ENCODE measurements at regions not wholly inside any gene's neighbourhood (a gene's known extent, or its start where the extent isn't known, plus 50 kb on each side); places are given as distances from the start of the nearest gene placed in this dataset.
"Not testable (repeated sequence)": the region's sequence is repeated elsewhere in the genome, so short reads cannot be mapped to it uniquely, and the experiment has no call there.

DNA sequence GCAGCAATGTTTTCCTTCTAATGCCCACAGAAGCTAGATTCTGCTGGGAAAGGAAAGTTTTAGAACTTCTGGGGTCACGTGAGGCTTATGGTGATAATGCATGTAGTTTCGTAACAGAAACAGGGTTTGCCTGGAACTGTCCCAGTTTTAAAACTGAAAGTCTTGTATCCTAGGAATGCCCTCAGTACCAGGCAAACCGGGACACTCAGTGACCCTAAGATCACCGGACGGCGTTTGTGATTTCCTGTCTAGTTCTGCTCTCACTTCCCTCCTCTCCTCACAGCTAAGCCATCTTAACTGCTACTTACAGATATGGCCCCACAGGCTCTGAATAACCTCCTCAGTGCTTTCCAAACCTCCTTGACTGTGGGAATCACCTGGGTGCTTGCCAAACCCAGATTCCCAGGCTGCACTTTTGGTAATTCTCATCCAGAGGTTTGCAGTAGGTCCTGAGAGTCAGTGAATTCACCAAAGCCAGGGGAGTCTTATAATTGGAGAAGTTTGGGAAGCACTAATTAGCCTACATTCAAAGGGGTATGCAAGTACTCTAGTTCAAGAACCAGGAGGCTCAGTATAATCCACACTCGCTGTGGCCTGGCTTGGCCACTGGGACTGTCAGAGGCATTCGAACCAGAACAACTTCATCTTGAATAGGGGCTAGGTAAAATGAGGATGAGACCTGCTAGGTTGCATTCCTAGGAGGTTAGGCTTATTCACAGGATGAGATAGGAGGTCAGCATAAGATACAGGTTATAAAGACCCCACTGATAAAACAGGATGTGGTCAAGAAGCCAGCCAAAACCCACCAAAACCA is 231.6 kb upstream of the MYLIP start:
- no peak for DNase-seq

DNA sequence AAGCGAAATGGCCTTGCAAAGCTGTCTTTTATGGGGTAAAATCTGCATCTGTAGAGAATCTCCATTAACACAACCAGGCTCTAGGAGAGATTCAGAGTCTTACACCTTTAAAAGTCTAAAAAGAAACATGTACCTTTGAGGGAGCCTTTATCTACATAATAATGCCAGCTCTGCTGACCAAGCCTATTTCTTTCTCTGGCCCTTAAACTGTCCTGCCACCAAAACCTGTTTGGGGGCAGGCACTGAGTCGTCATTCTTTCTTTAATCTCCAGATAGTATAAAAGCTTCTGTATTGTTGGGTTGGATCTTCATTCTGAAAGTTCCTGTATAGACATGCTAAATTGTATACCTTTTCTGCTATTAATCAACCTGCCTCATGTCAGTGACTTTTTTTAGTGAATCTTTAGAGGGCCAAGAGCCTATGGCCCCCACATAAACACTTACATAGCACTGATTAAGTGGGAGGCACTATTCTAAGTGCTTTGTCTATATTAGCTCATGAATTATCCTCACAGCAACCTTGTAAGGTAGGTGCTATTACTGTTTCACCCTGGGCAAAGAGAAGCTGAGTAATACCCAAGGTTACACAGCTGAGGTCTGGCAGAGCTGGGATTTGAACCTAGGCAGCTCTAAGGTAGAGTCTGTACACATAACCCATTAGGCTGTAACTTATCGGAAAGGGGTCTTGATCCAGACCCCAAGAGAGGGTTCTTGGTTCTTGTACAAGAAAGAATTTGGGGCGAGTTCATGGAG is 232.3 kb upstream of the DTNBP1 start:
- no peak for DNase-seq

DNA sequence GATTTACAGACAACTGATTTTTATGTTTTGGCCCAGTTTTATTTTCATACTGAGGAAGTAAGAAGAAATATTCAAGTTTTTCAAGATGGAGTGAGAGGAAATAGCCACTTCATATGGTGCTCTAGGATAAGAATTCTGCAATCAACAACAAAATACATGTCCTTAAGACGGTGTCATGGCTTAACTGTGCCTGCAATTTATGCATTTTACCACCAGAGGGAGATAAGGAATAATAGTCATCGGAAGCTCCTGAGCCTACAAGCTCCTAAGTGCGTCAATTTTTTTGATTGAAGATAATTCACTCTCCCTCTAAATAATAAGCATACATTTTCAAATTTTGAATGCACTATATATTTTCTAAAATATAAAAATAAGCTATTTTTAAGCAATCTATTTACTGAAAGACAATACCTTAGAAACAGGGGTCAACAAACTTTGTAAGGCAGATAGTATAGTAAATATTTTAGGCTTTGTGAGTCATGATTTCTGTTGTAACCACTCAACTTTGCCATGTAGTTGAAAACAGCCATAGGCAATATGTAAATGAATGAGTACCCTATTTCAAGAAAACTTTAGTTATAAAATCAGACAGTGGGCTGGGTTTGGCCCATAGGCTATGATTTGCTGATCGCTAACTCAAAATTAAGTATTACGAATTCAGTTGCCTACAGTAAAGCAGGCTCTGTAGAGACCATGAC is 230.9 kb upstream of the DTNBP1 start:
- DNase-seq, result no peak

DNA sequence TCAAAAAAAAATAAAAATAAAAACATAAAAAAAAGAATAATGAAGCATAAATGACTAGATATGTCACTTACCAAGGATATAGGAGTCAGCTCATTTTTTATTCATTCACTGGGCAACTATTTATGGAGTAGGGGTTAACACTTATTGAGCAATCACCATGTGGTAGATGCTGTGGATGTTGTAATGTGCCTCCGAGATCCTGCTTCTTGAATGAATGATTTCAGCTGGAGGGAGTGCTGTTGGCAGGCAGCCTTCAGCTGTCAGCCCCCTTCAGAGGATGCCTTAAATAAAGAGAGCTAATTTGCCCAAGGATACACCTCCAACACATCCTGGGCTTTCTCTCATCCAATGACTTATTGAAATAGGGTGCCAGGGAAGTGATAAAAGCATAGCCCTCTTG is 229.5 kb upstream of the DTNBP1 start:
- no peak for DNase-seq

DNA sequence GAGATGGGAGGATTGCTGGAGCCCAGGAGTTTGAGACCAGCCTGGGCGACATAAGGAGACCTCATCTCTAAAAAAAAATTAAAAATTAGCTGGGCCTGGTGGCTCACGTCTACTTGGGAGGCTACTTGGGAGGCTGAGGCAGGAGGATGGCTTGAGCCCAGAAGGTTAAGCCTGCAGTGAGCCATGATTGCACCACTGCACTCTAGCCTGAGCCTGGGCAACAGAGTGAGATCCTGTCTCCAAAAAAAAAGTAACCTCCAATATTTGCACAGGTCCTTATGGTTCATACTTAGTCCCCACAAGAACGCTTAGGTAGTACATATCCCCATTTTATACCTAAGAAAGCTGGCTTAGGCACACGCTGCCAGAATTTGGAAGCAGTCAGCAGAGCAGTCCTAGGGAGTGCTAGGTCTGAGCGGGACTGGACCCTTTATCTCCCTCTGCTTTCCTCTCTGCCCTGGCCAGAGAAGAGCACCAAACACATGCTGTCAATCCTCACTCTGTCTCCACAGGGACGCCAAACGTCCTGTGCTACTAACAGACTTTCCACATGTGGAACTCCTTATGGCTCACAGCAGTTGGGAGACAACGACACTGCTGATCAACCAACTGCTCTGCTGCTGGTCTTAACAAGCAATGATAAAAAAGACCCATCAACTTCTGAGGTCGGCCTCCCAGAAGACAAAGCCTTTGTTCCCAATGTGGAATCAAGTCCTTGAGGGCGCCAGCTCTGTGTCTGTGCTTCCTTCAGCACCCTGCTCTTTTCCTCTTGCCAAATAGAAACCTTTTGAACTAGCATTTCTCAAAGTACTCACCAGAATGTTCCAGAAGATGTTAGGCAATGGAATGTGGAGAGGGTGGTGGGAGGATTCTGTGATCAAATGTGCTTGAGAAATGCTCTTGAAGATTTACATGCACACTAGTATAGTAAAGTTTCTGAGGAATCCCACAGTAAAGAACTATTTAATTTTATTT is 226.3 kb upstream of the DTNBP1 start:
- no peak for DNase-seq

DNA sequence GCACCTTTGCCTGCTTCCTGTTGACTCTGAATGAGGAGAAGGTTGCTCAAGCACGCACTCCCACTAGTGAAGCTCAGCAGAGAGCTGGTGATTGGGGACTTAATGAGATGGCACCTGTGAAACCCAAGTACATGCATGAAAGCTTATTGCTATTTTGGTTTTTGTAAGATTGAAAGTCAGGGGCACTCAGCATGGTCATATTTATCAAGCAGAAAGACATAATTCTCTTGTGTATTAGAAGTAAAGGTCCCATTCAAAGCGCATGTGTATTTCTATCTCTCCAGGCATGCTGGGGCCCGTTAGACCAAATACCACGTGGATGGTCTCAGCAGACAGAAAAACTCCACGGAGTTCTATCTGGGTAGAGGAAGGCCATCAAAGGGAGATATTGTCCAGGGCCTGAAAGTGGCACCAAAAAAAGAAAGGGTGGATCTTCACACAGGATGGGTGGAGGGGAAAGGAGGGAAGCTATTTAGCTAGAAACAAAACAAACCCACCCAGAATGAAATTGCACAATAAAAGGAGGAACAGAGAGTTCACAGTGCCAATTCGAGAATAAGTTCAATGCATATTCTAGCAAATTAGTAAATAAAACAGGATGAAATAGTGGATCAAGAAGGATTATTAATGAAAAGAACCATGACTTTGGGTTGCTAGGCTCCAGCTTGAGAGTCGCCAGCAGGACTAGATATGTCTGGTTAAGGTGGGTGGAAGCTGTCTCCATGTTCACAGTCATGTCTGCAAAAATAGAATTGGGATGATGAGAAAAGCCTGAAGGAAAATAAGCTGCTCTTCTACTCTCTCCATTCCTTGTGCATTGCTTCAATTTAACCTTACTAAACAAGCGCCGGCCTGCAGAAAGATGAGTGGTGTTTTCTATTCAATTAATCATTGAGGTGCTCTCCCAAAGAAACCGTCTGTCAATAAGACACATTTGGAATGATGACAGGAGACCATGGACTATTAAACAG is 224.9 kb upstream of the DTNBP1 start:
- DNase-seq, result no peak

DNA sequence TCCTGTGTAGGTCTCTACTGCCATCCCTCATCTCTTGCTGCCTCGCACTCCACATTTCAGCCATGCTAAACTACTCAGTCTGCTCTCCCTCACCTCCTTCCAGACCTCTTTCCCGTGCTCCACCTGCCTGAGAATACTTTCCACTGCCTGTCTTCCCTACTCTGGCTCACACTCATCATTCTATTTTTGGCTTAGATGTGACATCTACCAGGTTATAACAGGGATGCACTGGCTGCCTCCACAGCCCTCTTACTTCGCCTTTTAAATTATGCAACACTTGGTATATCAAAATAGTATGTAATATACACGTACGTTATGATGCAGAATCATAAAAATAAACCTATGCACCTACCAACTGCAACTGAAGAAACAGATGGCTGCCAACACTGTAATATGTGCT is 222.8 kb upstream of the DTNBP1 start:
- no peak for DNase-seq

DNA sequence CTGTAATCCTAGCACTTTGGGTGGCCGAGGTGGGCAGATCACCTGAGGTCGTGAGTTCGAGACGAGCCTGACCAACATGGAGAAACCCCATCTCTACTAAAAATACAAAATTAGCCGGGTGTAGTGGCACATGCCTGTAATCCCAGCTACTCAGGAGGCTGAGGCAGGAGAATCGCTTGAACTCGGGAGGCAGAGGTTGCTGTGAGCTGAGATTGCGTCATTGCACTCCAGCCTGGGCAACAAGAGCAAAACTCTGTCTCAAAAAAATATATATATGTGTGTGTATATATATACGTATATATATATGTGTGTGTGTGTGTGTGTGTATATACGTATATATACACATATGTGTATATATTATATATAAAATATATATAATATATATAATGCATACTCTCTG is 220.8 kb upstream of the DTNBP1 start:
- not testable (repeated sequence) for DNase-seq

DNA sequence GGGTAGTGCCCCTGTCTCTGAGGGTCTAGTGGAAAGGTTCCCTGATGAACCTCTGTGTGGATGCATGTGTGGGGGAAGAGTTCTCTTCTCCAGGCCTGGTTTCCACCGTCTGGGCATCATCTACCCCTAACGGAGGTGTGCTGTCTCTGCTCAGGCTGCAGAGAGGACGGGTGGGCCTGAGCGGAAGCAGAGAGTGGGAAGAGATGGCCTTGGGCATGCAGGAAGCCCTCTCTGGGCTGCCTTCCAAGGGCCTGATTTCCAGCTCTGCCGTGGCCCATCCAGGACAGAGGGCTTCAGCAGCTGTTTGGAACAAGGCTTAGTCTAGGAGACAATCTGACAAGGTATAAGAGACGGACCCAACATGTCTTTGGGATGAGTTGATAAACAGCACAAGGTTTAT is 220.1 kb upstream of the DTNBP1 start:
- no peak for DNase-seq

DNA sequence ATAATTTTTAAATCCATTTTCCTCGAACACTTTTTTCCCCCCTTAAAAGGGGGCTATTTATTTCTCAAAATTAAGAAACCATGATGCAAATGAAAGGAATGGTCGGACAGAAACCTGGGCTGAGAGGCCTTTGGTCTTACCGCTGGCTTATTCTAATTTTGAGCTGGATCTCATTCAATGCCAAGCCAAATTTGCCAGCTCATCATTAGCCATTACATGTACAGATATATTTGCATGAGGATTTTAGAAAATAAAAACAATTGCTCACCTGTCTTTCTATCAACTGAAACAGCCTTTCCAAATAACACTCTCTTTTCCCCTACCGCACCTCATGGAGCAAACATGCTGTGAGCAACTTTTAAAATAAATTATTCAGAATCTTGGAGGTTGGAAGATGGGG is 219.5 kb upstream of the DTNBP1 start:
- no peak for DNase-seq

DNA sequence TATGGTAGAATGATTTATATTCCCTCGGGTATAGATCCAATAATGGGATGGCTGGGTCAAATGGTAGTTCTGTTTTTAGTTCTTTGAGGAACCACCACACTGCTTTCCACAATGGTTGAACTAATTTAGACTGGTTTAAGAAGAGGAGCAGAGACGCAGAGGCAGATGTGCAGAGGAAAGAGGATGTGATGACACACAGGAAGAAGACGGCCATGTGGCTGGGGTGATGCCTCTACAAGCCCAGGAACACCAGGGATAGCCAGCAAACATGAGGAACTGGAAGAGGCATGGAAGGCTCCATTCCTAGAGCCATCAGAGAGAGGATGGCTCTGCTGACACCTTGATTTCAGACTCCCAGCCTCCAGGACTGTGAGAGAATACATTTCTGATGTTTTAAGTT is 218.3 kb upstream of the DTNBP1 start:
- DNase-seq, result no peak

DNA sequence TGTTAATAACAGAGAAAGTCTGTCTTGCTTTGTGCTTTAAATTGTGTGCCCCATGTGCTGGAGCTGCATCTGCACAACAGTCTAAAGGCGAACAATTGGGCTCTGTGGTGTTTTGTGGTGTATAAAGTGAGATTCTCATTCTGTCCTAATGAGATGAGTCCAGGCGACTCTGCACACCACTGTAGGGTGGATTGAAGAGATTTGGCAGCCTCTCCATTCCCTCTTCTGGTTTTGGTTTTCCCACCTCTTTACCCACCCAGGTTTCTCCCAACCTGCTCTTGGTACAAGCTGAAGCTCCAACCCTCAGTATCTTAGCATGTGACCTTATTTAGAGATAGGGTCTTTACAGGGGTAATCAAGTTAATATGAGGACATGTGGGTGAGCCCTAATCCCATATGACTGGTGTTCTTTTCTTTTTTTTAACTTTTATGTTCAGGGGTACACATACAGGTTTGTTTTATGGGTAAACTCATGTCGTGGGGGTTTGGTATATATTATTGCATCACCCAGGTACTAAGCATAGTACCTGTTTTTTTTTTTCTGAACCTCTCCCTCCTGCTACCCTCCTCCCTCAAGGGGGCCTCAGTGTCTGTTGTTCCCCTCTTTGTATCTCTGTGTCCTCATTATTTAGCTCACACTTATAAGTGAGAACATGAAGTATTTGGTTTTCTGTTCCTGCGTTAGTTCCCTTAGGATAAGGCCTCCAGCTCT is 217.6 kb upstream of the DTNBP1 start:
- no peak for DNase-seq

DNA sequence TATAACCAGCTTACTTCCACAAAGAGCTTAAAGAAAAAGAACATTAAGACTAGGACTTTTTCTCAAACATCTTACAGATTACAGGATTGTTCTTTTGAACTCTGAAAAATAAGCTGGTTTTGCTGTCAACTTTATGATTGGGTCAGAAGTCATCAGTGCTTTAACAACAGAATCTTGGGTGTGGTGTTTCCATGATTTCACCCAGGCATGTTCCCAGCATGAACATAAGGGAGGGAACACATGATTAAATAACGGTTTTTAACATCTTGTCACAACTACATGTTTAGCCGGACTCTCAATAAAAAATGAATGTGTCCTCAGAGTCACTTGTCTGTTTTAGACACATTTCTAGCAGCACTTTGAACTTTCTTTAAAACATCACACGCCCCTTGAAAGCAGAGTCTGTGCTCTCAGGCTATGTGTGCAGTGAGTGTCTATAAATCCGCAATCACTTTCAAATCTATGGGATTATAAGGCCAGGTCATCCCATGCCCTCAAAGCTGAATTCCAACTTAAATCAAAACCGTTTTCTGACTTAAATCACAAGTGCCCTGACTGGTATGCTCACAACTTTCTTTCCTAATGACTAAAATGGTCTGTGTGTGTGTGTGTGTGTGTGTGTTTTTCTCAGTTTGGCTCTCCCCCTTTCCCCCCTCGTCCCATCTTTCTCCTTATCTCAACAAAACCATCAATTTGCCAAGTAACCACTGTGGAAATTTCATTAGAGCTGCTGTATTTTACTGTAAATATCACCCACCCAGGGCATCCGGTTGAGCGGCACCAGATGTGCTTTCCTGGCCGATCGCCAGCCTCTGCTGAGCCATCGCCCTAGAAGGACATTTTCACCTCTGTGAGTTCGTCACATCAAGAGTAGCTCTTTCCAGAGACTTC is 216.8 kb upstream of the DTNBP1 start:
- DNase-seq, result peak; percentile 73 to 80

DNA sequence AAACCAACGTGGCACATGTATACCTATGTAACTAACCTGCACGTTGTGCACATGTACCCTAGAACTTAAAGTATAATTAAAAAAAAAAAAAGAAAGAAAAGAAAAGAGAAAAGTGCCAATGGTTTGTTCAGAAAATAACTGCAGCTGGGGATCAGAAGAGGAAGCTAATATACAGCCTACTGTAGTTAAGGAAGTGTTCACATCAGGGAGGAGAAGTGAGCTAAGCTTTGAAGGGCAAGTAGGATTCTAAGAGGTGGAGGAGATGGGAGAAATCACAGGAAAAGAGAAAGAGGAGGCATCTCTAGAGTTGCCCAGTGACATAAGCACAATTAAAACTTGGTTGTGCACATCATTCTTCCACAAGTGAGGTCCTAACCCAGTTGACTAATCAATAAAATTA is 214.4 kb upstream of the DTNBP1 start:
- no peak for DNase-seq

DNA sequence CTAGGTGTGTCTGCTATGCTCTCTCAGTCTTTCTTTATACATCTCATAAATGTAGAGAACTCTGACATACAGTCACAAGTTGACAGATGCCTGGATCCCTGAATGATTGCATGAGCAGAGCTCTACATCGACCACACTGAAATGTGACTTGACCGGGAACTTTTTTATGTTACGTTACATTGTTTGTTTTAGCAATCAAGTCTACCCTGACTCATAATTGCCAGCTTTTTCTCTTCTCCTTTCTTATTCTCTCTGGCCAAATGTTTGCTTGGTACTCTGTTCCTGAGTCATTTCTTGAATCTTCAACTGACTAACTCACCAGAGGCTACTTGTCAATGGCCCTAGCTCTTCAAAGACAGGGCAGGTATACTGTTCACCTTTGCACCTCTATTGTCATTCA is 213.6 kb upstream of the DTNBP1 start:
- peak; percentile 3 to 13 for DNase-seq

DNA sequence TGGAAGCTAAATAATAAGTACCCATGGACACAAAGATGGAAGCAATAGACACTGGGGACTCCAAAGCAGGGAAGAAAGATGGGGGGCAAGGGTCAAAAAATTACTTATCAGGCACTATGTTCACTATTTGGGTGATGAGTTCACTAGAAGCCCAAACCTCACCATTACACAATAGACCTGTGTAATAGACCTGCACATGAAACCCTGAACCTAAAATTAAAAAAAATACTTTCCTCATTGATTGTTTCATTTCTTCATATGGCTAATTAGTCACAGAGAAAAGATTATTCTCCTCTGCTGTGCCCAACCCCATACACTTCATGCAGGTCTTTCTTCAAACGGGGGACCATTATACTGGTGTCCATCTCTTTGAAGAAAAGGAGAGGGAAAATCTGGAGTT is 213.0 kb upstream of the DTNBP1 start:
- DNase-seq, result no peak

DNA sequence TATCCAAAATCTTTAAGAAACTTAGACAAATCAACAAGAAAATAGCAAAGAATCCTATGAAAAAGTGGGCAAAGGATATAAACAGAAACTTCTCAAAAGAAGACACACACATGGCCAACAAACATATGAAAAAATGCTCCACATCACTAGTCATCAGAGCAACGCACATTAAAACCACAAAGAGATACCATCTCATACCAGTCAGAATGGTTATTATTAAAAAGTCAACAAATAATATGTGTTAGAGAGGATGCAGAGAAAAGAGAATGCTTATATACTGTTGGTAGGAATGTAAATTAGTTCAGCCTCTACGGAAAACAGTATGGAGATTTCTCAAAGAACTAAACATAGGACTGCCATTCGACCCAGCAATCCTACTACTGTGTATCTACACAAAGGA is 212.0 kb upstream of the DTNBP1 start:
- DNase-seq, result no peak

DNA sequence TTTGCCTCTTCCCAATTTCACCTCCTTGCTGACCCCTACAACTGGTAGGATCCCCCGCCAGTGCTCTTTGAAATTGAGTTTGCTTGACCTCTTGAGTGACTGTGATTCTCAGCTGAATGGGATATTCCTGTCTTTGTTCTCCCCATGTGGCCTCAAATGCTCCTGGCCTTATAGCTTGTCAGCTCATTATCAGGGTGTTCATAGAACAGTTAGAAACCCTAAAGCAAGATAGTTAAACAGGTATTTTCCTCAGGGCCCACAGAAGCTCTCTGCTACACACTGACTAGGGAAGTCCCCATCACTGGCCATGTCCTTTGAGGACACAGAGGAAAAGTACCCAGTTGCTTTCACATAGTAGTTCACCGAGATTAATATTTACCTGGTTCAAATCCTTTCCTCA is 211.5 kb upstream of the DTNBP1 start:
- DNase-seq, result no peak

DNA sequence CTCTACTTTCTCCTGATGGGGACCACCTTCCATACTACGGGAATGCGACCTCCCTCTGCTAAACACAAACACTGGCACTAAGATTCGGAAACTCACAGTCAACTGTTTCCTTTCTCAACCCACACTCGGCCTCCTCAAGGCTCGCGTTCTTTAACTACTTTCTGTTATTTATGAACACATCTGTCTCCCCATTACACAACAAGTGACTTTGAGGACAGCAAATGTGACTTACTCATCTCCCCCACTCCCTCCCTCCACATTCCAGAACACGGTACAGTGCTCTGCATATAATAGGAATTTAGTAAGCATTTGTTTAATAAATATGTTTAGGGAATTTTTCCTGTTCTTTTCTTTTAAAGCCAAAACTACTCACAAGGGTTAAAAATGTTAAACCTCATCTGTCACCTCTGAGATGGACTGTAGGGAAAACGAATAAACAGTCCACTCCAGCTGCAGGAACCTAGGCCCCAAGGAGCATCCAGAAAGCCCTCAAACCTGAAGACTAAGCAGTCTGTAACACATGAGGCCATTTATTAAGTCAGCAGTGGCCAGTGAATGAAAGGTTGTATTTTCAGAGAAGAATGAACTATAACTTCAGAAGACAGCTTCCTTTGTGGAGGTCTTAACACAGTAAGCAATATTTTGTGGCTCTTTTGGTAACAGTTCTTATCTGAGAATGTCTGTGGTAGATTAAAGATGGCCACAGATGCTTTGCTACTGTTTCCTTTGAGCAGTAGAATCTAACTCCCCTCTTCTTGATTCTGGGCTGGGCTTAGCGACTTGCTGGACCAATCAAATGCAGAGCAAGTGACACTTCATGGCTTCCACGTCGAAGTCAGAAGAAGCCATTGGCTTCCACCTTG is 209.6 kb upstream of the DTNBP1 start:
- no peak for DNase-seq

All from activated CD4-positive, alpha-beta T cell treated with anti-CD3 and anti-CD28 coated beads, Interleukin-2, amount 50 U/mL, for 48 hours (primary cell).